ENCODE measurements at regions not wholly inside any gene's neighbourhood (a gene's known extent, or its start where the extent isn't known, plus 50 kb on each side); places are given as distances from the start of the nearest gene placed in this dataset.
A peak's percentile ranks its signal among the peaks of the same experiment; 100 is the strongest.

- H2BK120ac ChIP-seq (ENCODE audit: insufficient read depth, low read length, poor library complexity) = no peak overlapping the region
- H3K4me2 ChIP-seq (ENCODE audit: low read length) = no peak overlapping the region
- H3K14ac ChIP-seq (ENCODE audit: low read length) = no peak overlapping the region
- H3K4me1 ChIP-seq (ENCODE audit: control insufficient read depth in 1 of 2, insufficient read depth in 2 of 2, low read length in 2 of 2) = no peaks in the 10 kb centered on the region
- no peak overlapping the region for H2BK5ac ChIP-seq (ENCODE audit: low read depth, low read length, poor library complexity)
- H2BK12ac ChIP-seq (ENCODE audit: low read length) = no peak overlapping the region
- H3K4me3 ChIP-seq (ENCODE audit: low read depth, low read length) = no peak overlapping the region
- no peak overlapping the region for H4K8ac ChIP-seq (ENCODE audit: low read depth, low read length)
- H2AK5ac ChIP-seq (ENCODE audit: low read length) = no peak overlapping the region
- H3K79me1 ChIP-seq (ENCODE audit: low read length) = peaks cover 2% of the 10 kb centered on the region
- H3K9me3 ChIP-seq (ENCODE audit: insufficient read depth, low read depth, low read length) = peaks cover under 1% of the 10 kb centered on the region
- H2AFZ ChIP-seq (ENCODE audit: insufficient read depth, low read length, poor library complexity) = no peak overlapping the region
- no peak overlapping the region for H3K23ac ChIP-seq (ENCODE audit: low read length)
- H3K9ac ChIP-seq (ENCODE audit: low read length) = no peak overlapping the region
- no peaks in the 10 kb centered on the region for H3K36me3 ChIP-seq (ENCODE audit: control insufficient read depth in 1 of 2, insufficient read depth in 2 of 2, low read length in 2 of 2)
- DNase-seq = no peak
- no peak overlapping the region for H4K12ac ChIP-seq (ENCODE audit: low read depth, low read length)
- H3K27ac ChIP-seq (ENCODE audit: low read depth, low read length) = no peak overlapping the region
- no peaks in the 10 kb centered on the region for H3K79me2 ChIP-seq (ENCODE audit: control insufficient read depth, insufficient read depth, low read length, poor library complexity)
- H3K18ac ChIP-seq (ENCODE audit: low read length) = no peak overlapping the region
- H3K4ac ChIP-seq (ENCODE audit: low read depth, low read length) = no peak overlapping the region
- no peak overlapping the region for H4K91ac ChIP-seq (ENCODE audit: low read depth, low read length)
- no peaks in the 10 kb centered on the region for H3K27me3 ChIP-seq (ENCODE audit: insufficient read depth, low read length)
- no CpG with 5 or more reads among the region's 1 CpG for WGBS (ENCODE audit: extremely low coverage, insufficient coverage, insufficient read length)
Observed at GRCh38 chr2:172671501-172671900, 64.1 kb upstream of the RAPGEF4 start.

GRCh38 chr2:172672114-172672513 is 63.5 kb upstream of the RAPGEF4 start:
- H3K9me3 ChIP-seq (ENCODE audit: insufficient read depth, low read depth, low read length) = no peaks in the 10 kb centered on the region
- H3K36me3 ChIP-seq (ENCODE audit: control insufficient read depth in 1 of 2, insufficient read depth in 2 of 2, low read length in 2 of 2) = no peaks in the 10 kb centered on the region
- no peaks in the 10 kb centered on the region for H3K4me1 ChIP-seq (ENCODE audit: control insufficient read depth in 1 of 2, insufficient read depth in 2 of 2, low read length in 2 of 2)
- no peak overlapping the region for H2BK12ac ChIP-seq (ENCODE audit: low read length)
- H3K18ac ChIP-seq (ENCODE audit: low read length) = no peak overlapping the region
- H3K23ac ChIP-seq (ENCODE audit: low read length) = no peak overlapping the region
- H3K9ac ChIP-seq (ENCODE audit: low read length) = no peak overlapping the region
- H3K4ac ChIP-seq (ENCODE audit: low read depth, low read length) = no peak overlapping the region
- peaks cover 2% of the 10 kb centered on the region for H3K79me1 ChIP-seq (ENCODE audit: low read length)
- WGBS (ENCODE audit: extremely low coverage, insufficient coverage, insufficient read length) = no CpG with 5 or more reads among the region's 1 CpG
- H4K12ac ChIP-seq (ENCODE audit: low read depth, low read length) = no peak overlapping the region
- H3K4me3 ChIP-seq (ENCODE audit: low read depth, low read length) = no peak overlapping the region
- H3K27me3 ChIP-seq (ENCODE audit: insufficient read depth, low read length) = no peaks in the 10 kb centered on the region
- H2BK120ac ChIP-seq (ENCODE audit: insufficient read depth, low read length, poor library complexity) = no peak overlapping the region
- no peak for DNase-seq
- H4K91ac ChIP-seq (ENCODE audit: low read depth, low read length) = no peak overlapping the region
- no peak overlapping the region for H2BK5ac ChIP-seq (ENCODE audit: low read depth, low read length, poor library complexity)
- no peaks in the 10 kb centered on the region for H3K79me2 ChIP-seq (ENCODE audit: control insufficient read depth, insufficient read depth, low read length, poor library complexity)
- no peak overlapping the region for H3K27ac ChIP-seq (ENCODE audit: low read depth, low read length)
- no peak overlapping the region for H2AK5ac ChIP-seq (ENCODE audit: low read length)
- no peak overlapping the region for H2AFZ ChIP-seq (ENCODE audit: insufficient read depth, low read length, poor library complexity)
- no peak overlapping the region for H3K4me2 ChIP-seq (ENCODE audit: low read length)
- no peak overlapping the region for H3K14ac ChIP-seq (ENCODE audit: low read length)
- H4K8ac ChIP-seq (ENCODE audit: low read depth, low read length) = no peak overlapping the region

GRCh38 chr2:172673056-172673683 is 62.5 kb upstream of the RAPGEF4 start:
- Histone ChIP-seq H3K79me1 (ENCODE audit: low read length) (peaks cover 2% of the 10 kb centered on the region), H4K91ac (ENCODE audit: low read depth, low read length) (no peak overlapping the region), H4K12ac (ENCODE audit: low read depth, low read length) (no peak overlapping the region), H3K14ac (ENCODE audit: low read length) (no peak overlapping the region), H4K8ac (ENCODE audit: low read depth, low read length) (no peak overlapping the region), H3K4ac (ENCODE audit: low read depth, low read length) (no peak overlapping the region), H3K27ac (ENCODE audit: low read depth, low read length) (no peak overlapping the region), H2BK5ac (ENCODE audit: low read depth, low read length, poor library complexity) (no peak overlapping the region), H3K36me3 (ENCODE audit: control insufficient read depth in 1 of 2, insufficient read depth in 2 of 2, low read length in 2 of 2) (no peaks in the 10 kb centered on the region), H3K9me3 (ENCODE audit: insufficient read depth, low read depth, low read length) (no peaks in the 10 kb centered on the region), H2BK120ac (ENCODE audit: insufficient read depth, low read length, poor library complexity) (no peak overlapping the region), H2AFZ (ENCODE audit: insufficient read depth, low read length, poor library complexity) (no peak overlapping the region), H2BK12ac (ENCODE audit: low read length) (no peak overlapping the region), H3K23ac (ENCODE audit: low read length) (no peak overlapping the region), H3K4me2 (ENCODE audit: low read length) (no peak overlapping the region), H3K27me3 (ENCODE audit: insufficient read depth, low read length) (no peaks in the 10 kb centered on the region), H3K9ac (ENCODE audit: low read length) (no peak overlapping the region), H3K79me2 (ENCODE audit: control insufficient read depth, insufficient read depth, low read length, poor library complexity) (no peaks in the 10 kb centered on the region), H3K4me3 (ENCODE audit: low read depth, low read length) (no peak overlapping the region), H3K4me1 (ENCODE audit: control insufficient read depth in 1 of 2, insufficient read depth in 2 of 2, low read length in 2 of 2) (no peaks in the 10 kb centered on the region), H2AK5ac (ENCODE audit: low read length) (no peak overlapping the region), H3K18ac (ENCODE audit: low read length) (no peak overlapping the region)
- DNase-seq = peak in 1 of 2 donors; percentile 0
- WGBS (ENCODE audit: extremely low coverage, insufficient coverage, insufficient read length) = no CpG with 5 or more reads among the region's 6 CpGs

GRCh38 chr2:172674034-172674967 is 61.3 kb upstream of the RAPGEF4 start:
- Histone ChIP-seq H3K18ac (ENCODE audit: low read length) (no peak overlapping the region), H4K12ac (ENCODE audit: low read depth, low read length) (peak overlapping the region; percentile 59), H3K9me3 (ENCODE audit: insufficient read depth, low read depth, low read length) (no peaks in the 10 kb centered on the region), H3K4me2 (ENCODE audit: low read length) (no peak overlapping the region), H4K8ac (ENCODE audit: low read depth, low read length) (peak overlapping the region; percentile 48), H2AK5ac (ENCODE audit: low read length) (peak overlapping the region; percentile 61), H3K36me3 (ENCODE audit: control insufficient read depth in 1 of 2, insufficient read depth in 2 of 2, low read length in 2 of 2) (no peaks in the 10 kb centered on the region), H3K4me1 (ENCODE audit: control insufficient read depth in 1 of 2, insufficient read depth in 2 of 2, low read length in 2 of 2) (no peaks in the 10 kb centered on the region), H3K4ac (ENCODE audit: low read depth, low read length) (no peak overlapping the region), H3K4me3 (ENCODE audit: low read depth, low read length) (no peak overlapping the region), H4K91ac (ENCODE audit: low read depth, low read length) (peak overlapping the region; percentile 74), H2AFZ (ENCODE audit: insufficient read depth, low read length, poor library complexity) (no peak overlapping the region), H2BK12ac (ENCODE audit: low read length) (peak overlapping the region; percentile 59), H3K27ac (ENCODE audit: low read depth, low read length) (no peak overlapping the region), H3K27me3 (ENCODE audit: insufficient read depth, low read length) (no peaks in the 10 kb centered on the region), H3K14ac (ENCODE audit: low read length) (peak overlapping the region; percentile 77), H3K9ac (ENCODE audit: low read length) (no peak overlapping the region), H3K79me1 (ENCODE audit: low read length) (peaks cover 2% of the 10 kb centered on the region), H3K79me2 (ENCODE audit: control insufficient read depth, insufficient read depth, low read length, poor library complexity) (no peaks in the 10 kb centered on the region), H2BK5ac (ENCODE audit: low read depth, low read length, poor library complexity) (no peak overlapping the region), H2BK120ac (ENCODE audit: insufficient read depth, low read length, poor library complexity) (peak overlapping the region; percentile 63), H3K23ac (ENCODE audit: low read length) (no peak overlapping the region)
- no CpG with 5 or more reads among the region's 39 CpGs for WGBS (ENCODE audit: extremely low coverage, insufficient coverage, insufficient read length)
- DNase-seq = peak; percentile 61 to 74

Data from trophoblast cell (in vitro differentiated cells and primary cell).